Right lobe of liver (tissue), 6 donors: ENCODE measurements at regions not wholly inside any gene's neighbourhood (a gene's known extent, or its start where the extent isn't known, plus 50 kb on each side); places are given as distances from the start of the nearest gene placed in this dataset.

Experiments used
- ATAC-seq, 4 donors: fragments of 200-7000 bp; cut with Tn5 transposase; one replicate each; pipeline ENCODE4 v1.9.1; 2020; ENCODE audit warnings: mild to moderate bottlenecking in 4 of 4, moderate library complexity in 4 of 4
- DNase-seq, 3 donors: peaks; one replicate each; pipeline ENCODE4 v3.0.0-alpha.2; 2020
- H3K27ac ChIP-seq, 3 donors: fragments of 200-600 bp; one replicate each; pipeline ENCODE4 v1.8.0; 2022
- H3K27me3 ChIP-seq, 2 donors: fragments of 200-600 bp; one replicate each; pipeline ENCODE4 v1.8.0; 2022
- H3K36me3 ChIP-seq, 4 donors: fragments of 200-600 bp; sonication (generic) in 1 of 4; one replicate each; pipeline versions ENCODE4 v1.5.1 to v1.8.0; 2017 to 2022; ENCODE audit warnings: control low read depth in 1 of 4
- H3K4me1 ChIP-seq, 4 donors: fragments of 200-600 bp; sonication (generic) in 1 of 4; one replicate each; pipeline versions ENCODE4 v1.5.1 to v1.8.0; 2017 to 2022; ENCODE audit warnings: control low read depth in 1 of 4
- H3K4me3 ChIP-seq, 3 donors: fragments of 200-600 bp; one replicate each; pipeline ENCODE4 v1.8.0; 2022
- H3K9me3 ChIP-seq, 4 donors: fragments of 200-600 bp; sonication (generic) in 1 of 4; one replicate each; pipeline versions ENCODE4 v1.5.1 to v1.8.0; 2017 to 2022; ENCODE audit warnings: control low read depth in 1 of 4
- POLR2A ChIP-seq: fragments of 450-650 bp; IDR thresholded peaks from one replicate; pipeline ENCODE4 v1.6.1; 2017; ENCODE audit warnings: antibody characterized with exemption, mild to moderate bottlenecking
- WGBS: methylation state at CpG from one replicate; pipeline ENCODE4 v1.1.6; 2018; ENCODE audit warnings: low coverage, low lambda C conversion rate; ENCODE audit not compliant: insufficient coverage; ENCODE audit errors: missing lambda C conversion rate; 5-methylcytosine and 5-hydroxymethylcytosine counted together
- intact Hi-C, 2 donors: fragments of 100-400 bp; cut with DNase I; formaldehyde crosslinking; loops; one replicate each; pipeline versions ENCODE4 v1.11.2 to v1.14.1; 2022
- TF ChIP-seq, protein P1 (sequence below), 4 donors: fragments of 200-600 bp in 3 of 4; fragments of 450-650 bp in 1 of 4; IDR thresholded peaks; one replicate each; pipeline versions ENCODE4 v1.5.1 to v1.8.0; 2016 to 2022; ENCODE audit warnings: antibody characterized with exemption in 4 of 4, mild to moderate bottlenecking in 2 of 4
- donor health status: DM: no; HTN: yes; CAD: no.
- donor health status: DM: no; HTN: no; CAD: no.
- donor health status: DM: no; HTN: no; CAD: no.
- donor health status: DM: no; HTN: yes; CAD: no.
- donor health status: DM: no; HTN: yes; CAD: no.

DNA sequence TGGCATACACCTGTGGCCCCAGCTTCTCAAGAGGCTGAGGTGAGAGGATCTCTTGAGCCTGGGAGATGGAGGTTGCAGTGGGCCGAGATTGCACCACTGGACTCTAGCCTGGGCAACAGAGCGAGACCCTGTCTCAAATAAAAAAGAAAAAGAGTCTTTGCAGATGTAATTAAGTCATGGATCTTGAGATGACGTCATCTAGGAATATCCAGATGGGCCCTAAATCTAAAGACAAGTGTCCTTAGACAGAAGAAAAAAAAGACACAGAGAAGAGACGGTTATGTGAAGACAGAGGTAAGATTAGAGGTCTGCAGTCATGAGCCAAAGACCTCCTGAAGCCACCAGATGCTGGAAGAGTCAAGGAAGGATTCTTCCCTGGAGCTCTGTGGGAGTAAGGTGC, 74.3 kb downstream of the RHOB start:
- ATAC-seq: no peak

GRCh38 chr2:20521682-20522189, 74.9 kb downstream of the RHOB start:
- WGBS: 80% methylated on average over 9 of the region's 11 CpGs
- ATAC-seq (no peak), DNase-seq (no peak)
- intact Hi-C loops: no loop called here
- Histone ChIP-seq H3K9me3 (no peaks in the 10 kb centered on the region), H3K36me3 (no peaks in the 10 kb centered on the region), H3K27ac (no peak overlapping the region), H3K4me3 (no peak overlapping the region), H3K27me3 (no peaks in the 10 kb centered on the region), H3K4me1 (peaks cover 0 to 19% (median 8%) of the 10 kb centered on the region in 4 donors)
- no peak for TF ChIP-seq POLR2A
- TF ChIP-seq, protein P1, sequence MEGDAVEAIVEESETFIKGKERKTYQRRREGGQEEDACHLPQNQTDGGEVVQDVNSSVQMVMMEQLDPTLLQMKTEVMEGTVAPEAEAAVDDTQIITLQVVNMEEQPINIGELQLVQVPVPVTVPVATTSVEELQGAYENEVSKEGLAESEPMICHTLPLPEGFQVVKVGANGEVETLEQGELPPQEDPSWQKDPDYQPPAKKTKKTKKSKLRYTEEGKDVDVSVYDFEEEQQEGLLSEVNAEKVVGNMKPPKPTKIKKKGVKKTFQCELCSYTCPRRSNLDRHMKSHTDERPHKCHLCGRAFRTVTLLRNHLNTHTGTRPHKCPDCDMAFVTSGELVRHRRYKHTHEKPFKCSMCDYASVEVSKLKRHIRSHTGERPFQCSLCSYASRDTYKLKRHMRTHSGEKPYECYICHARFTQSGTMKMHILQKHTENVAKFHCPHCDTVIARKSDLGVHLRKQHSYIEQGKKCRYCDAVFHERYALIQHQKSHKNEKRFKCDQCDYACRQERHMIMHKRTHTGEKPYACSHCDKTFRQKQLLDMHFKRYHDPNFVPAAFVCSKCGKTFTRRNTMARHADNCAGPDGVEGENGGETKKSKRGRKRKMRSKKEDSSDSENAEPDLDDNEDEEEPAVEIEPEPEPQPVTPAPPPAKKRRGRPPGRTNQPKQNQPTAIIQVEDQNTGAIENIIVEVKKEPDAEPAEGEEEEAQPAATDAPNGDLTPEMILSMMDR (IDR thresholded peaks at IDR 0.05): no peak

More for the DNA sequence above, 74.3 kb downstream of the RHOB start:
- Histone ChIP-seq H3K9me3 (no peaks in the 10 kb centered on the region), H3K4me1 (peaks cover 0 to 14% (median 7%) of the 10 kb centered on the region in 4 donors), H3K36me3 (no peaks in the 10 kb centered on the region), H3K27ac (no peak overlapping the region), H3K4me3 (no peak overlapping the region), H3K27me3 (no peaks in the 10 kb centered on the region)
- TF ChIP-seq POLR2A: no peak
- TF ChIP-seq, protein P1 (IDR thresholded peaks at IDR 0.05): no peak
- intact Hi-C loops: no loop called here
- WGBS: 92% methylated on average over 4 of the region's 4 CpGs
- DNase-seq: no peak

DNA sequence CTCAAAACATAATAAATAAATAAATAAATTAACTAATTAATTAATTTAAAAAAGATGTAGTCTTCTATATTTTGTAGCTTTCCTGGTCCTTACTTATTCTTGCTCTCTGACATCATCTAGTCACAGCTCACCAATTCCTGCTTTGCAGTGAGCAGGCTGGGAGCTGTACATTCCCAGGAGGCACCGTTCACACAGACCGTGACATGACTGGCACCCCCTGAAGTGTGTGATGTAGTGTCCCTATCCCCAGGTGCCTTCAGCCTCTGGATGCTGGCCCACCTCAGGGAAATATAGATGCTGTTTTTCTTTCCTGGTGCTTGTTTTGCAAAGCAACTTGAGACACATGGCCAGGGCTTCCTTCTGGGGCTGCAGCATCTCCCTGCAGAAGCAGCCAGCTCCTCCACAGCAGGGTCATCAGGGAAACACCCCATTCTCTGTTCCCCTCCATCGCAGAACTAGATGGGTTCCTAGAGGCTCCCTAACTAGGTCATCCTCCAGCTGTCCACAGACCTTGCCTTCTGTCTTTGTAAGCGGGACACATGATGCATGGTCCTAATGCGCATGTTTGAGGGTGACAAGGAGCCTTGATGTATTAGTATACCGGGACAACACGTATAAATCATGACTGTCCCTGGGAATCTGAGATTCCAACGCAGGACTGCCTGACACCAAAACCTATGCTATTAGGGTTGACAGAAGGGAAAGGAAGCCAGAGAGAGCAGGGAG, 76.4 kb downstream of the RHOB start:
- no peak for DNase-seq
- Histone ChIP-seq H3K27me3 (no peaks in the 10 kb centered on the region), H3K4me1 (peaks cover 0 to 24% (median 8%) of the 10 kb centered on the region in 4 donors), H3K27ac (no peak overlapping the region), H3K4me3 (no peak overlapping the region), H3K9me3 (no peaks in the 10 kb centered on the region), H3K36me3 (no peaks in the 10 kb centered on the region)
- ATAC-seq: no peak
- 93% methylated on average over 5 of the region's 8 CpGs for WGBS
- TF ChIP-seq, protein P1 (IDR thresholded peaks at IDR 0.05): no peak
- no peak for TF ChIP-seq POLR2A
- intact Hi-C loops: no loop called here

DNA sequence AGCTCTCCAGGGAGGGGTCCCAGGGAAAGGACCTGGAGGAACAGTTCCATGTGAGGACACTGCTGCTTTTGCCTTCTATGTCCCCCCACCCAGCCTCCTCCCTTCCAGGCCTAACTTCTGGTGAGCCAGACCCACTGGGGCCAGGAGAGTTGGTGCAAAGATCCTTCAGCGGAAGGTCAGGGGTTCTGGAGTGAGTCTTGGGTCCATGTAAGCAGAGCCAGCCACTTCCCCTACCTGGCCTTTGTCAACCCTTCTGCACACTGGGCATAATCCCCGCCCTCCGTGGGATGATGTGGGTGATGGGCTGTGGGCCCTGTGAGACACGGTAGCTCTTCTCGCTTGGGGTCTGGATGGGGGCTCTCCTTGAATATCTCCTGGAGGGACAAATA, 76.9 kb downstream of the RHOB start:
- ATAC-seq (no peak), DNase-seq (no peak)
- no peak overlapping the region for H3K4me3 ChIP-seq
- H3K9me3 ChIP-seq: no peaks in the 10 kb centered on the region
- TF ChIP-seq, protein P1 (IDR thresholded peaks at IDR 0.05): no peak
- TF ChIP-seq POLR2A: no peak
- H3K36me3 ChIP-seq: no peaks in the 10 kb centered on the region
- H3K27me3 ChIP-seq: no peaks in the 10 kb centered on the region
- intact Hi-C loops: no loop called here
- no peak overlapping the region for H3K27ac ChIP-seq
- peaks cover 0 to 24% (median 8%) of the 10 kb centered on the region in 4 donors for H3K4me1 ChIP-seq
- WGBS: no CpG with 5 or more reads among the region's 5 CpGs
